ENCODE measurements at regions not wholly inside any gene's neighbourhood (a gene's known extent, or its start where the extent isn't known, plus 50 kb on each side); places are given as distances from the start of the nearest gene placed in this dataset.

DNA sequence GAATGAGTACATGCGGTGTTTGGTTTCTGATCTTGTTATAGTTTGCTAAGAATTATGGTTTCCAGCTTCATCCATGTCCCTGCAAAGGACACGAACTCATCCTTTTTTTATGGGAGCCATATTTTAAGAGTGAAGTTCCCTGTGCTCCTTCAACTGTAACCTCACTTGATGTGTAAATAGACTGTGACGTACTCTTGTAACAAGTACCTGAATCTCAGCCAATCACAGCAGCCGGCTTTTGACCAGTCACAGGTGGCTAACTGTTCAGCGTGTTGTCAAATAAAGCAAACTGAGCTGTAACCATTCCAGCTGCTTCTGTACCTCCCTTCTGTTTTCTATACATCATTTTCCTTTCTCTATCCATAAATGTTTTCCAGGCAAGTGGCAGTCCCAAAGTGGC, 774.3 kb upstream of the HS6ST1 start:
- H3K4me3 Mint-ChIP-seq: no peak overlapping the region
- ATAC-seq (ENCODE audit: low read depth in 2 of 2) (no peak), DNase-seq (no peak)
- no peaks in the 10 kb centered on the region for H3K9me3 Mint-ChIP-seq
- H3K4me1 Mint-ChIP-seq: no peaks in the 10 kb centered on the region
- no peaks in the 10 kb centered on the region for H3K36me3 Mint-ChIP-seq
- H3K27ac Mint-ChIP-seq: no peak overlapping the region
- H3K27me3 Mint-ChIP-seq: peaks cover 0 to 10% (median 0%) of the 10 kb centered on the region in 3 donors

DNA sequence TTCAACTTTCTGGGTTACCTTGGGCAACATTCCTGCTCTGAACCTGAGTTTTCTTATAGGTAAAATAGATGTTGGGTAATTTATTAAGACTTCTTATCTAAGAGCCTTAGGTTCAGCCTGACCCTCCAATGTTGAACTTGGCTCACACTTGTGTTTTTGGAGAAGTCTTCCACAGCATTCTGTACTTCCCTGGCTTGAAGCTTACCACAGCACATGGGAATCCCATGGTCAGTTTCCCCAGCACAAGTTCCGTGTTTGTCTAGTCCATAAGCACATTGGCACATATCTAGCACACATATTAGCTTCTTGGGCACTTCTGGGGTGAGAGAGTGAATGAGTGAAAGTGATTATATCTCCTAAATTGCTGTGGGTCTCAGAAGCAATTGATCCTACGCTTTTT, 782.5 kb upstream of the HS6ST1 start:
- Mint-ChIP-seq H3K9me3 (no peaks in the 10 kb centered on the region), H3K4me3 (no peak overlapping the region), H3K36me3 (no peaks in the 10 kb centered on the region), H3K27me3 (peaks cover 13 to 43% (median 31%) of the 10 kb centered on the region in 3 donors), H3K4me1 (no peaks in the 10 kb centered on the region), H3K27ac (no peak overlapping the region)
- ATAC-seq (ENCODE audit: low read depth in 2 of 2): no peak
- DNase-seq: no peak

DNA sequence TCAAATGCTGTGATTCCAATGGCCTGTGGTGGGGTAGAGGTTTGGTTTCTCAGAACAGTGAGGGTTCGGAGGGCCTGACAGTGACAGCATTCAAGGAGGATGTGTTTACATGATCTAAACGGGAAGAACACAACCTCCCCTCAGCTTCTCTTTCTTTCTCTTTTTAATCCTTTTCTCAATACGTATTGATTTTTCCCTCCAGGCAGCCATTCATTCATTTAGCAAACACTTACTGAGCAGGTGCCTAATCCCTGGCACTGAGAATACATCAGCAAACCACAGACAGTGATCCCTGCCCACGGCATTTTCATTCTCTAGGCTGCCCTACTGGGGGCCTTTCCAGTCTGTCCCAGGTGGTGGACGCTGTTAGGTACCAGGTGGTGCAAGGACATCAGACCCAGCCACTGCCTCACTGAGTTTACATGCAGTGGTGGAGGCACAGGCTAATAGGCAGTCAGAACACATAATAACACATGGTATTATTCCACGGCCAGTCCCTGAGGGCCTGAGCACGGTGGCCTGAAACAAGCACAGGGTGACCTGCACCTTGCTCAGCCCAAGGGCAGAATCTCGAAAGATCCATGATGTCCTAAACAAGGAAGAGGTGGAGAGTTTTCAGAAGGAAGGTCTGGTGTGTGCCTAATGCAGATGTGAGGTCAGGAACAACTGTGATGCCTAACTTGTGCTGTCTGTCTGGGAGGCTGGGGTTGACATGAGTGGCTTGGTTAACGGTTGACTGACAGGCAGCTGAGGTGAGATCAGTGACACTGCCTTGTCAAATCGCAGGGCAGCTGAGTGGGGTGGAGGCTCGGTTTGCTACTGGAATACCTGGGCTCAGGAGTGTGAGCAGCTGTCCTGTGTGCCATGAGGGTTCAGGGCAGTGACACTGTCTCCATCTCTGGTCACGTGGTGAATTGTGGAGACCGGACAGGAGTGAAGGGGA, 785.5 kb upstream of the HS6ST1 start:
- peaks cover 17 to 46% (median 31%) of the 10 kb centered on the region in 3 donors for H3K27me3 Mint-ChIP-seq
- ATAC-seq (ENCODE audit: low read depth in 2 of 2) (no peak), DNase-seq (no peak)
- H3K4me3 Mint-ChIP-seq: no peak overlapping the region
- no peaks in the 10 kb centered on the region for H3K9me3 Mint-ChIP-seq
- H3K4me1 Mint-ChIP-seq: no peaks in the 10 kb centered on the region
- H3K36me3 Mint-ChIP-seq: no peaks in the 10 kb centered on the region
- peak overlapping the region in 1 of 6 donors; percentile 32 for H3K27ac Mint-ChIP-seq

DNA sequence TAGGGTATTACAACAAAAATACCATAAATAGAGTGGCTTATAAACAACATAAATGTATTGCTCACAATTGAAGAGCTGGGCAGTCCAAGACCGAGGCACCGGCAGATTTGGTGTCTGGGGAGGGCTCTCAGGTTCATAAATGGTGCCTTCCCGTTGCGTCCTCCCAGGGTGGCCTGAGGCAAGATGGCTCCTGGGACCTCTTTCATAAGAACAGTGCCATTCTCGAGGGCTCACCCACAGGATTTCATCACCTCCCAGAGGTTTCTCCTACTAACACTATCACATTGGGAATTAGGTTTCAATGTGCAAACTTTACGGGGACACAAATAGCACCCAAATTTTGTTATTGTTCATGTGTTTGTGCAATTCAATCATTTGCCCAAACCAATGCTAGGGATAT, 793.5 kb upstream of the HS6ST1 start:
- H3K27ac Mint-ChIP-seq: no peak overlapping the region
- DNase-seq (no peak), ATAC-seq (ENCODE audit: low read depth in 2 of 2) (no peak)
- no peak overlapping the region for H3K4me3 Mint-ChIP-seq
- H3K9me3 Mint-ChIP-seq: no peaks in the 10 kb centered on the region
- no peaks in the 10 kb centered on the region for H3K36me3 Mint-ChIP-seq
- H3K27me3 Mint-ChIP-seq: peaks cover 0 to 7% (median 4%) of the 10 kb centered on the region in 3 donors
- no peaks in the 10 kb centered on the region for H3K4me1 Mint-ChIP-seq

DNA sequence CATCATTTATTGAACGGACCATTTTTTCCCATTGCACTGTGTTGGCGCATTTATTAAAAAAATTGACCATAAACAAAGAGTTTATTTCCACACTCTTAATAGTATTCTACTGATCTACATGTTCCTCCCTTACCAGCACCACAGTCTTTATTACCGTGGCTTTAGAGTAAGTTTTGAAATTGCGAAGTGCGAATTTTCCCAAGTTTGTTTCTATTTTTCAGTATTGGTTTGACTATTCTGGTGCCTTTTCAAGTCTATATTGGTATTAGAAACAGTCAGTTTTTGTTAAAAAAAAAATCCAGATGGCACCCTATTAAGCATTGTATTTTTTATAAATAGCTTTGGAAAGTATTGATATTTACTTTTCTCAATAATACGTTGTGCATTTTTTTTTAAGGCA, 795.1 kb upstream of the HS6ST1 start:
- DNase-seq: no peak
- Mint-ChIP-seq H3K9me3 (no peaks in the 10 kb centered on the region), H3K4me3 (no peak overlapping the region), H3K4me1 (no peaks in the 10 kb centered on the region), H3K36me3 (no peaks in the 10 kb centered on the region), H3K27ac (no peak overlapping the region), H3K27me3 (peaks cover 0 to 6% (median 0%) of the 10 kb centered on the region in 3 donors)
- no peak for ATAC-seq (ENCODE audit: low read depth in 2 of 2)

DNA sequence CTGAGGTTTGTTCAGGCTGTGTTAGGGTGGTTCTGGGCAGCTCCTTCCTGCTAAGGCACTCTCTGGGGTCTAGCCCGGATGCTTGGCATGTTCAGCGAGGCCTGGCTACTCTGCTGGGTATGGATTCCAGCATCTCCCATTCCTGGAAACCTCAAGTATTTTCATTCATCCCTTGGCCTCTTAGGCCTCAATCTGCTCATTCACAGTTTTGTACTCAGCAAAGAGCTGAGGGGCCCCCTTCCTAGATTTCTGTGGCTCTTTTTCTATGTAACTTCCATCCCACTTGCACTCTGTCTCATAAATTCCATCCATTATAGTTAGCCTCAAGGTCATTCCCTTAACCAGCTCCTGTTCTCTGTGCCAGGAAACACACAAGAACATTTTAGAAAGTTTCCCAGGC, 798.8 kb upstream of the HS6ST1 start:
- ATAC-seq (ENCODE audit: low read depth in 2 of 2) (no peak), DNase-seq (no peak)
- Mint-ChIP-seq H3K4me1 (no peaks in the 10 kb centered on the region), H3K4me3 (no peak overlapping the region), H3K9me3 (peaks cover 0 to 2% (median 0%) of the 10 kb centered on the region in 7 donors), H3K27ac (no peak overlapping the region), H3K27me3 (peaks cover 0 to 12% (median 10%) of the 10 kb centered on the region in 3 donors), H3K36me3 (no peaks in the 10 kb centered on the region)

DNA sequence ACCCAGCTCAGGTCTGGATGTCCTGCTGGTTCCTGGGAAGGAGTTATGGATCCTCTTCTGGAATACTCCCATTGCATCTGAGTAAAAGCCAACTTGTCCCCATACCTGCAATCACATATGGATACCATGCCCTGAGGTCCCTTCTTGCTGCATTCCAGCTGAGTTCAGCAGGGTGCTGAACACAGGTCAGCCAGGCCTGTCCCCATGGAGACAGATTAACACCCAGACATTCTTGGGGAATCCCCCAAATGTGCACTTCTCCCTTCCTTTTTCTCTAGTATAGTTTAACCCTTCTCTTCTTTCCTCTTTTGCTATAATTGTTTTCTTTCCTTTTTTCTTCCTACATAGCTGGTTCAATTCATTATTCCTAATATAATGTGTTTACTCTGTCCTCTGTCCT, 799.6 kb upstream of the HS6ST1 start:
- peak in 1 of 2 donors; percentile 35 for ATAC-seq (ENCODE audit: low read depth in 2 of 2)
- peaks cover 0 to 12% (median 10%) of the 10 kb centered on the region in 3 donors for H3K27me3 Mint-ChIP-seq
- no peaks in the 10 kb centered on the region for H3K36me3 Mint-ChIP-seq
- H3K9me3 Mint-ChIP-seq: peaks cover 0 to 2% (median 0%) of the 10 kb centered on the region in 7 donors
- H3K27ac Mint-ChIP-seq: peak overlapping the region in 1 of 6 donors; percentile 43
- no peaks in the 10 kb centered on the region for H3K4me1 Mint-ChIP-seq
- no peak for DNase-seq
- no peak overlapping the region for H3K4me3 Mint-ChIP-seq

DNA sequence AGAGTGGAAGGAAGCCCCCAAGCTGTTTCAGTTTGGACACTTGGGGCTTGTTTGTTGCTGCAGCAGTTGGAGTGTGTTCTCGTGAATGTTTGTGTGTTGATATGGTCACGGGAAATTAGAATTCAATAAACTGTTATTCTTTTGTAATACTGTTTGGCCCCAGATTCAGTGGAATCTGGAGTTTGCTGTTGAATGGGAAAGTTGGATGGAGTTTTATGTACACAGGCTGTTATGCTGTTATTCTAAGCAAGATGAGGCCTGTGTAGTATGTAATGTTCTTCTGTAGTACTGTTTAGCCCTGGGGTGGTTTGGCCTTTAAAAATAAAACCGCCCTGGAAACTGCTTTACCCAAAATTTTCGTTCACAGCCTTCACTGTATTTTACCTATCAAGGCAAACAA, 810.4 kb upstream of the HS6ST1 start:
- no peak overlapping the region for H3K27ac Mint-ChIP-seq
- ATAC-seq (ENCODE audit: low read depth in 2 of 2): no peak

DNA sequence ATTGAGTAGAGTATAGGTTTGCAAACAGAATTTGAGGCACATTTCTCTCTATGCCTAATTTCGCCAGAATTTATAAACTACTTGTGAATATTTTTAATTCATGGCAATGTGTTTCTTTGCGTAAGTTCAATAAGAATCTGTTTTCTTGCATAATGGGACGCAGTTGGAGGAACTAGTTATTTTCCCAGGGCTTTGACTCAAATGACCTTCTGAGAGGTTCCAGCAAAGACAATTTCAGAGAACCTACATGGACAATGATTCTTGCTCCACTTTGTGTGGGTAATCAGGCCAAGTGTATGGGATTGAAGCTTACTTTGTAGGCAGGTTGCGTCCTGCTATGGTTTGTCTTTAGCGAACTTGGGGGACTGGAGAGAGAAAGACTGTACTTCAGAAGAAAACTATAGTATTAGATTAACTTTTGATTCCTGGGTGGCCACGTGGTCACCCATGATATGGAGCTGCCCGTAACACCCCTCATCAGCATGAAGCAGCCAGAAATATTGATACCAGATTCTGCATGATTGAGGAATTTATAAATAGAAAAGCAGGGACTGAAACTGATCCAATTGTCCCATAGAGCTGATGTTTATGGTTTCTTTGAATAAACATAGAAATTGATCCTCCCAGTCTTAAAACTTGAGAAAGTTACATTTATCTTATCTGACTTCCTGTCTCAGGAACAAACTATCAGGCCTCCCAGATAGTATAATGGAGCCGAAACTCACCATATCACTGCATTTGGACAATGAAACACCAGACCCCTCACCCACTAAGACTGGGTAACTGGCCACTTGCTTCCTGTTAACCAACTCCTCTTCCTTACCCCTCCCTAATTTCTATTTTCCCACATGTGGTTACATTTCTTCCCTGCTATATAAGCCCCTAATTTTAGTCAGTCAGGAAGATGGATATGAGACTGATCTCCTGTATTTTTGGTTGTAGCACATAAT, 815.3 kb upstream of the HS6ST1 start:
- Mint-ChIP-seq H3K4me1 (no peaks in the 10 kb centered on the region), H3K4me3 (no peak overlapping the region), H3K27me3 (peaks cover 0 to 1% (median 0%) of the 10 kb centered on the region in 3 donors), H3K36me3 (no peaks in the 10 kb centered on the region), H3K27ac (no peak overlapping the region), H3K9me3 (peaks cover 0 to 2% (median 0%) of the 10 kb centered on the region in 7 donors)
- DNase-seq: no peak
- ATAC-seq (ENCODE audit: low read depth in 2 of 2): no peak

More for the DNA sequence above, 810.4 kb upstream of the HS6ST1 start:
- peaks cover 0 to 2% (median 1%) of the 10 kb centered on the region in 7 donors for H3K9me3 Mint-ChIP-seq
- H3K4me1 Mint-ChIP-seq: no peaks in the 10 kb centered on the region
- DNase-seq: no peak
- no peaks in the 10 kb centered on the region for H3K36me3 Mint-ChIP-seq
- H3K4me3 Mint-ChIP-seq: no peak overlapping the region
- H3K27me3 Mint-ChIP-seq: peaks cover 0 to 11% (median 0%) of the 10 kb centered on the region in 3 donors

DNA sequence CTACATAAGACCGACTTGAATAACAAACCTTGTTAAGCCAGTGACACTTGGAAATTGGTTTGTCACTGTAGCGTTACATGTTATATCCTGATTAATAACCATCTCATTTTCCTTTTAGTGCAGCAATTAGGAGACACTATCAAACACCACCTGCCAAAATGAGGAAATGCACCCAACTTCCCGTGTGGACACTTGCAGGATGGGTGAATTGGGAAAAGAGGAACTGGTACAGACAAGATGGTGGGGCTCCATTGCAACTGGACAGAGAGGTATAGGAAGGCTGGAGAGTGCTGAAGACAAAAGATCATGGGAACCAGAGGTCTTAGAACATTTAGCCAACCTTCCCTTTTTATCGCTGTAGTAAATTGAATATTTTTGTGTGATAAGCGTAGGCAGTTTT, 816.3 kb upstream of the HS6ST1 start:
- no peak for ATAC-seq (ENCODE audit: low read depth in 2 of 2)
- no peaks in the 10 kb centered on the region for H3K36me3 Mint-ChIP-seq
- no peaks in the 10 kb centered on the region for H3K27me3 Mint-ChIP-seq

DNA sequence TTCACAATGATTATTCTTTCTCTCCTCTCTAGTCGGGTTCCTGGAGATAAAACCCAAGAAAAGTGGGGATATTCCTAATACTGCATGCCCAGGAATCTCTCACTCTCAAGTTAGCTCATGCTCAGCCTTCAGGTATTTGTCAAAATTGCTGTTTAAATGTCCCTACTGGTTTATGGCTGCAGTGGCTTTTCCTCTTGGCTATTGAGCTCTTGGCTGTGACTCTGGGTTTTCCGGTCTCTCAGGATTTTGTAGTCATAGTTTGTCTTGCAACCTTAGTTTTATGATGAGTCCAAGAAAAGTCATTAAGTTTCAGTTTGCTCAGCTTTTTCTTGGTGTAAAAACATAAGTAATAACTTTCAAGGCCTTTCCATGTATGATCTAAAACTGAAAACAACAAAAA, 820.7 kb upstream of the HS6ST1 start:
- H3K27me3 Mint-ChIP-seq: peaks cover 0 to 17% (median 0%) of the 10 kb centered on the region in 3 donors
- no peak overlapping the region for H3K4me3 Mint-ChIP-seq
- no peak for DNase-seq
- H3K9me3 Mint-ChIP-seq: peaks cover 0 to 2% (median 0%) of the 10 kb centered on the region in 7 donors
- no peak overlapping the region for H3K27ac Mint-ChIP-seq
- ATAC-seq (ENCODE audit: low read depth in 2 of 2): no peak
- no peaks in the 10 kb centered on the region for H3K4me1 Mint-ChIP-seq
- H3K36me3 Mint-ChIP-seq: no peaks in the 10 kb centered on the region

More for the DNA sequence above, 816.3 kb upstream of the HS6ST1 start:
- H3K27ac Mint-ChIP-seq: no peak overlapping the region
- DNase-seq: no peak
- peaks cover 0 to 2% (median 0%) of the 10 kb centered on the region in 7 donors for H3K9me3 Mint-ChIP-seq
- H3K4me1 Mint-ChIP-seq: no peaks in the 10 kb centered on the region
- H3K4me3 Mint-ChIP-seq: no peak overlapping the region

DNA sequence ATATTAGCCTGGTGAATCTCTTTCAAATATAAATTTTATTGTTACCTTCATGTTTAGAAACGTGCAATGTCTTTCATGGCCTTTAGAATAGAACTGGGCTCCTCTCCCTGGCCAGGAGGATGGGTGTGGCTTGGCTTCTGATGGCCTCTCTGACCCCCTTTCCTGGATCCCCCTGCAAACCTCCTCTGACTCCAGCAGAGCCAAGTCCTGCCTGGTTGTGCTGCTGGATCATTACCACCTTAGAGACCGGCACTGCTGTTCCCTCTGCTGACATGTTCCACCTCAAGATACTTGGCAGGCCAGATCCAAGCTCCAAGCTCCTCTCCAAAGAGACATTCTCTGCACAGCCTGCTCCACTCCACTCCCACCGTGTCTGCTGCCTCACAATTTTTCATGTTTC, 823.8 kb upstream of the HS6ST1 start:
- Mint-ChIP-seq H3K27ac (no peak overlapping the region), H3K4me1 (no peaks in the 10 kb centered on the region), H3K36me3 (no peaks in the 10 kb centered on the region), H3K9me3 (no peaks in the 10 kb centered on the region), H3K27me3 (peaks cover 0 to 17% (median 5%) of the 10 kb centered on the region in 3 donors), H3K4me3 (no peak overlapping the region)
- ATAC-seq (ENCODE audit: low read depth in 2 of 2) (no peak), DNase-seq (no peak)

DNA sequence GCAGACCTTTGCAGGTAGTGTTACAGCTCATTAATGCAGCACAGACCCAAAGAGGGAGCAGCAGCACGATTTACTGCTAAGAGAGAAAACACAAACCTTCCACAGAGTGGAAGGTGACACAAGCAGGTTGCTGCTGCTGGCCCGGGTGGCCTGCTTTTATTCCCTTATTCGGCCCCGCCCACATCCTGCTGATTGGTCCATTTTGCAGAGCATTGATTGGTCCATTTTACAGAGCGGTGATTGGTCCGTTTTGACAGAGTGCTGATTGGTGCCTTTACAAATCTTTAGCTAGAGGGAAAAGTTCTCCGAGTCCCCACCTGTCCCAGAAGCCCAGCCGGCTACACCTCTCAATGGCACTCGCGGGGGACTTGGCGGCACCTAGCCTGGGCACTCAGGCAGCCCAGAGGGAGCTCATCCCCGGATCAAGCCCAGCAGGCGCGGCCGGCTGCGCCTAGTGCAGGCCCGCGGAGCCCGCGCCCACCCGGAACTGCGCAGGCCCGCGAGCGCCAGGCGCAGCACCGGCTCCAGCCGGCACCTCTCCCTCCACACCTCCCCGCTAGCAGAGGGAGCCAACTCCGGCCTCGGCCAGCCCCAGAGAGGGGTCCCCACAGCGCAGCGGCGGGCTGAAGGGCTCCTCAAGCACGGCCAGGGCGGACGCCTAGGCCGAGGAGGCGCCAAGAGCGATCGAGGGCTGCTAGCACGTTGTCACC, 825.6 kb upstream of the HS6ST1 start:
- Mint-ChIP-seq H3K27ac (no peak overlapping the region), H3K27me3 (peaks cover 0 to 17% (median 5%) of the 10 kb centered on the region in 3 donors), H3K36me3 (no peaks in the 10 kb centered on the region), H3K4me1 (no peaks in the 10 kb centered on the region), H3K9me3 (peaks cover 0 to 7% (median 0%) of the 10 kb centered on the region in 7 donors), H3K4me3 (no peak overlapping the region)
- no peak for DNase-seq
- ATAC-seq (ENCODE audit: low read depth in 2 of 2): no peak
